MM.1S (cell line): ENCODE measurements at regions not wholly inside any gene's neighbourhood (a gene's known extent, or its start where the extent isn't known, plus 50 kb on each side); places are given as distances from the start of the nearest gene placed in this dataset.

Experiments
- DNase-seq: peaks from one replicate; pipeline ENCODE4 v3.0.0-alpha.2; 2015
- H2AFZ ChIP-seq: fragments of 300-600 bp; sonication (generic); 2 replicates; pipeline ENCODE4 v1.6.0; 2016; ENCODE audit warnings: antibody characterized with exemption, low read length
- H3F3A ChIP-seq: fragments of 300-600 bp; sonication (generic); 2 replicates; pipeline ENCODE4 v1.6.1; 2016; ENCODE audit warnings: mild to moderate bottlenecking, antibody characterized with exemption, low read length, moderate library complexity, mixed read lengths; ENCODE audit not compliant: insufficient read depth
- H3K27ac ChIP-seq: fragments of 300-600 bp; sonication (generic); 2 replicates; pipeline ENCODE4 v1.5.1; 2016; ENCODE audit warnings: mild to moderate bottlenecking, low read length
- H3K27me3 ChIP-seq: fragments of 300-600 bp; sonication (generic); replicated peaks from 2 replicates; pipeline ENCODE4 v1.6.0; 2016; ENCODE audit warnings: low read length; ENCODE audit not compliant: insufficient read depth
- H3K36me3 ChIP-seq: fragments of 300-600 bp; sonication (generic); replicated peaks from 2 replicates; pipeline ENCODE4 v1.6.1; 2016; ENCODE audit warnings: mild to moderate bottlenecking, low read length, mixed read lengths; ENCODE audit not compliant: insufficient read depth
- H3K4me1 ChIP-seq: fragments of 300-600 bp; sonication (generic); 2 replicates; pipeline ENCODE4 v1.6.1; 2016; ENCODE audit warnings: low read length, mixed read lengths
- H3K4me2 ChIP-seq: fragments of 300-600 bp; sonication (generic); 2 replicates; pipeline ENCODE4 v1.6.0; 2016; ENCODE audit warnings: low read depth, low read length
- H3K4me3 ChIP-seq: fragments of 300-600 bp; sonication (generic); 2 replicates; pipeline ENCODE4 v1.5.1; 2016; ENCODE audit warnings: low read length, mixed read lengths
- H3K79me2 ChIP-seq: fragments of 300-600 bp; sonication (generic); 2 replicates; pipeline ENCODE4 v1.6.1; 2016; ENCODE audit warnings: mixed run types, low read length, mixed read lengths
- H3K9ac ChIP-seq: fragments of 300-600 bp; sonication (generic); 2 replicates; pipeline ENCODE4 v1.6.1; 2016; ENCODE audit warnings: low read length, mixed read lengths
- H3K9me2 ChIP-seq: fragments of 300-600 bp; sonication (generic); replicated peaks from 2 replicates; pipeline ENCODE4 v1.6.1; 2016; ENCODE audit warnings: mild to moderate bottlenecking, low read length, mixed read lengths; ENCODE audit not compliant: insufficient read depth
- H3K9me3 ChIP-seq: fragments of 300-600 bp; sonication (generic); replicated peaks from 2 replicates; pipeline ENCODE4 v1.6.1; 2016; ENCODE audit warnings: mild to moderate bottlenecking, low read length, mixed read lengths; ENCODE audit not compliant: insufficient read depth
- H4K20me1 ChIP-seq: fragments of 300-600 bp; sonication (generic); 2 replicates; pipeline ENCODE4 v1.6.1; 2016; ENCODE audit warnings: mild to moderate bottlenecking, low read length, moderate library complexity, mixed read lengths; ENCODE audit not compliant: insufficient read depth
- EZH2 ChIP-seq: fragments of 300-600 bp; sonication (generic); optimal IDR thresholded peaks from 2 replicates; pipeline ENCODE3; 2017; ENCODE audit warnings: low read depth, mild to moderate bottlenecking, antibody characterized with exemption, low read length, mixed read lengths
- EZH2phosphoT487 ChIP-seq: fragments of 300-600 bp; sonication (generic); IDR thresholded peaks from 2 replicates; pipeline ENCODE4 v1.6.1; 2018; ENCODE audit warnings: antibody characterized with exemption, low read length
- TF ChIP-seq, protein P1 (sequence below): fragments of 300-600 bp; sonication (generic); IDR thresholded peaks from 2 replicates; pipeline ENCODE4 v1.5.1; 2016; ENCODE audit warnings: antibody characterized with exemption, low read length, mixed read lengths

DNA sequence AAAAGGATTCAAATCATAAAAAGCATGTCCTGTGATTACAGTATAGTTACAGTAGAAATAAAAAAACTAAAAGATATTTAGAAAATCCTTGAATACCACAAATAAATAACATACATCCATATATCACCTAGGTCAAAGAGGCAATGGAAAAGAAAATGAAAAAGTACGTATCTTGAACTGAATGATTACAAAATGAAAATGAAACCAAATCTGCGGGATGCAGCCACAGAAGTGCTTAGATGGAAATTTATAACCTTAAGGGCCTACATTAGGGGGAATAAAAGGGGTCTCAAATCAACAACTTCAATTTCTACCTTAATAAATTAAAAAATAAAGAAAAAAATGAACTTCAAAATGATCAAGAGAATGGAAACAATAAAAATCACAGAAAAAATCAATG lies 879.0 kb upstream of the CELF2 start:
- Histone ChIP-seq H3K27ac (no peak overlapping the region), H3K9ac (no peak overlapping the region), H3F3A (no peaks in the 10 kb centered on the region), H4K20me1 (no peaks in the 10 kb centered on the region), H3K4me1 (no peaks in the 10 kb centered on the region), H2AFZ (peak overlapping the region; percentile 47; the same call in 1 of the 2 replicates), H3K4me3 (peak overlapping the region; percentile 43), H3K79me2 (no peaks in the 10 kb centered on the region), H3K4me2 (peak overlapping the region; percentile 43), H3K36me3 (no peaks in the 10 kb centered on the region), H3K9me2 (no peaks in the 10 kb centered on the region), H3K9me3 (no peaks in the 10 kb centered on the region), H3K27me3 (no peaks in the 10 kb centered on the region)
- TF ChIP-seq, protein P1, sequence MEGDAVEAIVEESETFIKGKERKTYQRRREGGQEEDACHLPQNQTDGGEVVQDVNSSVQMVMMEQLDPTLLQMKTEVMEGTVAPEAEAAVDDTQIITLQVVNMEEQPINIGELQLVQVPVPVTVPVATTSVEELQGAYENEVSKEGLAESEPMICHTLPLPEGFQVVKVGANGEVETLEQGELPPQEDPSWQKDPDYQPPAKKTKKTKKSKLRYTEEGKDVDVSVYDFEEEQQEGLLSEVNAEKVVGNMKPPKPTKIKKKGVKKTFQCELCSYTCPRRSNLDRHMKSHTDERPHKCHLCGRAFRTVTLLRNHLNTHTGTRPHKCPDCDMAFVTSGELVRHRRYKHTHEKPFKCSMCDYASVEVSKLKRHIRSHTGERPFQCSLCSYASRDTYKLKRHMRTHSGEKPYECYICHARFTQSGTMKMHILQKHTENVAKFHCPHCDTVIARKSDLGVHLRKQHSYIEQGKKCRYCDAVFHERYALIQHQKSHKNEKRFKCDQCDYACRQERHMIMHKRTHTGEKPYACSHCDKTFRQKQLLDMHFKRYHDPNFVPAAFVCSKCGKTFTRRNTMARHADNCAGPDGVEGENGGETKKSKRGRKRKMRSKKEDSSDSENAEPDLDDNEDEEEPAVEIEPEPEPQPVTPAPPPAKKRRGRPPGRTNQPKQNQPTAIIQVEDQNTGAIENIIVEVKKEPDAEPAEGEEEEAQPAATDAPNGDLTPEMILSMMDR, result no peak
- TF ChIP-seq EZH2phosphoT487 (no peak), EZH2 (no peak)
- DNase-seq, result peak; percentile 32

- Histone ChIP-seq H3K36me3 (no peaks in the 10 kb centered on the region), H3F3A (no peaks in the 10 kb centered on the region), H3K9me2 (no peaks in the 10 kb centered on the region), H3K9ac (no peak overlapping the region), H3K4me1 (no peaks in the 10 kb centered on the region), H3K4me3 (no peak overlapping the region), H3K27me3 (no peaks in the 10 kb centered on the region), H3K9me3 (no peaks in the 10 kb centered on the region), H3K79me2 (no peaks in the 10 kb centered on the region), H3K4me2 (no peak overlapping the region), H3K27ac (no peak overlapping the region), H4K20me1 (no peaks in the 10 kb centered on the region), H2AFZ (no peak overlapping the region)
- no peak for TF ChIP-seq EZH2phosphoT487
- TF ChIP-seq, protein P1, result no peak
- no peak for TF ChIP-seq EZH2
- DNase-seq, result no peak
Observed at GRCh38 chr10:10141782-10142382, 875.8 kb upstream of the CELF2 start.

DNA sequence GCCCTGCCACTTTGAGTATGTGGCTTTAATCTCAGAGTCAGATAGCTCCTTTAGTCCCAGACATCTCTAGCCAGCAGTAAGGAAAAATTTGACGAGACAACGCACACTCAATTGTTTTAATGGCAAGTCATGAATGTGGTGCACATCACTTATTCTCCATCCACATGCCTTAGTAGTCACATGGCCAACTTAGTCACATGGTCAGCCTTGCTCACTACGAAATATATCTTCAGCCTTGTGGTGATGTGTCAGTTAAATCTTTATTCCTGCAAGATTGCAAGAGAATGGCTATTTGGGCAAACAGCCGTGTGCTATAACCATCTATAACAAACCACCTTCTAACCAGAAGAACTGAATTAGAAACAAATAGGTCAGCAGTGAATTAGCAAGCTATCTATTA lies 871.1 kb upstream of the CELF2 start:
- H3K36me3 ChIP-seq, result no peaks in the 10 kb centered on the region
- no peaks in the 10 kb centered on the region for H3K9me3 ChIP-seq
- no peak overlapping the region for H2AFZ ChIP-seq
- H3K4me3 ChIP-seq, result no peak overlapping the region
- H3K9me2 ChIP-seq, result no peaks in the 10 kb centered on the region
- H3K4me2 ChIP-seq, result no peak overlapping the region
- H4K20me1 ChIP-seq, result no peaks in the 10 kb centered on the region
- H3K79me2 ChIP-seq, result no peaks in the 10 kb centered on the region
- H3K27me3 ChIP-seq, result no peaks in the 10 kb centered on the region
- no peak for DNase-seq
- TF ChIP-seq, protein P1, result no peak
- TF ChIP-seq EZH2phosphoT487 (no peak), EZH2 (no peak)
- no peaks in the 10 kb centered on the region for H3F3A ChIP-seq
- H3K4me1 ChIP-seq, result no peaks in the 10 kb centered on the region
- no peak overlapping the region for H3K9ac ChIP-seq
- no peak overlapping the region for H3K27ac ChIP-seq
